Mucosa of stomach (tissue), 1 donor: ENCODE measurements at regions not wholly inside any gene's neighbourhood (a gene's known extent, or its start where the extent isn't known, plus 50 kb on each side); places are given as distances from the start of the nearest gene placed in this dataset.

Experiments
- H3K27me3 ChIP-seq: one replicate; pipeline ENCODE4 v1.7.0; 2013; ENCODE audit warnings: mild to moderate bottlenecking, low read length; ENCODE audit not compliant: control insufficient read depth, insufficient read depth
- H3K36me3 ChIP-seq: one replicate; pipeline ENCODE4 v1.7.0; 2013; ENCODE audit warnings: low read length; ENCODE audit not compliant: control insufficient read depth, insufficient read depth
- H3K4me1 ChIP-seq: one replicate; pipeline ENCODE4 v1.7.0; 2013; ENCODE audit warnings: mild to moderate bottlenecking, low read length; ENCODE audit not compliant: control insufficient read depth, insufficient read depth
- H3K4me3 ChIP-seq: one replicate; pipeline ENCODE4 v1.7.0; 2013; ENCODE audit warnings: low read length
- H3K9ac ChIP-seq: one replicate; pipeline ENCODE4 v1.7.0; 2013; ENCODE audit warnings: mild to moderate bottlenecking, low read length, moderate library complexity
- H3K9me3 ChIP-seq: one replicate; pipeline ENCODE4 v1.7.0; 2013; ENCODE audit warnings: mild to moderate bottlenecking, low read length, moderate library complexity; ENCODE audit not compliant: control insufficient read depth
- donor health status: Pancreatic carcinoma.

- Histone ChIP-seq H3K9me3 (no peaks in the 10 kb centered on the region), H3K27me3 (no peaks in the 10 kb centered on the region), H3K9ac (no peak overlapping the region), H3K4me1 (no peaks in the 10 kb centered on the region), H3K4me3 (no peak overlapping the region), H3K36me3 (no peaks in the 10 kb centered on the region)
Measured at GRCh38 chr9:31807574-31808256, 576.7 kb upstream of the ACO1 start.

GRCh38 chr9:31808766-31809165, 575.7 kb upstream of the ACO1 start:
- H3K4me3 ChIP-seq: no peak overlapping the region
- H3K27me3 ChIP-seq: no peaks in the 10 kb centered on the region
- H3K9me3 ChIP-seq: no peaks in the 10 kb centered on the region
- H3K36me3 ChIP-seq: no peaks in the 10 kb centered on the region
- H3K9ac ChIP-seq: no peak overlapping the region
- H3K4me1 ChIP-seq: no peaks in the 10 kb centered on the region

- no peaks in the 10 kb centered on the region for H3K36me3 ChIP-seq
Measured at GRCh38 chr9:31820426-31820825, 564.0 kb upstream of the ACO1 start.

GRCh38 chr9:31821583-31821982, 562.9 kb upstream of the ACO1 start:
- Histone ChIP-seq H3K4me3 (no peak overlapping the region), H3K9ac (no peak overlapping the region), H3K9me3 (no peaks in the 10 kb centered on the region), H3K4me1 (no peaks in the 10 kb centered on the region), H3K27me3 (no peaks in the 10 kb centered on the region), H3K36me3 (no peaks in the 10 kb centered on the region)

More at GRCh38 chr9:31820426-31820825, 564.0 kb upstream of the ACO1 start:
- Histone ChIP-seq H3K4me1 (no peaks in the 10 kb centered on the region), H3K27me3 (no peaks in the 10 kb centered on the region), H3K9ac (no peak overlapping the region), H3K9me3 (no peaks in the 10 kb centered on the region), H3K4me3 (no peak overlapping the region)

- Histone ChIP-seq H3K4me1 (no peaks in the 10 kb centered on the region), H3K27me3 (no peaks in the 10 kb centered on the region), H3K36me3 (no peaks in the 10 kb centered on the region)
Measured at GRCh38 chr9:31823365-31823764, 561.1 kb upstream of the ACO1 start.

GRCh38 chr9:31824860-31825259, 559.6 kb upstream of the ACO1 start:
- H3K4me3 ChIP-seq: no peak overlapping the region

More at GRCh38 chr9:31823365-31823764, 561.1 kb upstream of the ACO1 start:
- H3K9me3 ChIP-seq: no peaks in the 10 kb centered on the region
- no peak overlapping the region for H3K9ac ChIP-seq
- H3K4me3 ChIP-seq: no peak overlapping the region

GRCh38 chr9:31837211-31837610, 547.2 kb upstream of the ACO1 start:
- Histone ChIP-seq H3K27me3 (no peaks in the 10 kb centered on the region), H3K36me3 (no peaks in the 10 kb centered on the region), H3K9ac (no peak overlapping the region), H3K4me3 (no peak overlapping the region), H3K4me1 (no peaks in the 10 kb centered on the region), H3K9me3 (no peaks in the 10 kb centered on the region)

More at GRCh38 chr9:31824860-31825259, 559.6 kb upstream of the ACO1 start:
- Histone ChIP-seq H3K9me3 (no peaks in the 10 kb centered on the region), H3K36me3 (no peaks in the 10 kb centered on the region), H3K4me1 (no peaks in the 10 kb centered on the region), H3K27me3 (no peaks in the 10 kb centered on the region), H3K9ac (no peak overlapping the region)

GRCh38 chr9:31839273-31839672, 545.2 kb upstream of the ACO1 start:
- no peak overlapping the region for H3K4me3 ChIP-seq
- H3K4me1 ChIP-seq: no peaks in the 10 kb centered on the region
- no peaks in the 10 kb centered on the region for H3K9me3 ChIP-seq
- H3K27me3 ChIP-seq: no peaks in the 10 kb centered on the region
- H3K9ac ChIP-seq: no peak overlapping the region
- H3K36me3 ChIP-seq: no peaks in the 10 kb centered on the region

GRCh38 chr9:31840702-31841101, 543.7 kb upstream of the ACO1 start:
- no peaks in the 10 kb centered on the region for H3K36me3 ChIP-seq
- no peaks in the 10 kb centered on the region for H3K27me3 ChIP-seq
- no peaks in the 10 kb centered on the region for H3K9me3 ChIP-seq
- no peaks in the 10 kb centered on the region for H3K4me1 ChIP-seq
- no peak overlapping the region for H3K9ac ChIP-seq
- no peak overlapping the region for H3K4me3 ChIP-seq

- H3K9ac ChIP-seq: no peak overlapping the region
- H3K27me3 ChIP-seq: no peaks in the 10 kb centered on the region
- no peak overlapping the region for H3K4me3 ChIP-seq
- H3K9me3 ChIP-seq: no peaks in the 10 kb centered on the region
- no peaks in the 10 kb centered on the region for H3K36me3 ChIP-seq
- H3K4me1 ChIP-seq: no peaks in the 10 kb centered on the region
Measured at GRCh38 chr9:31847963-31848362, 536.5 kb upstream of the ACO1 start.

GRCh38 chr9:31848505-31849285, 535.7 kb upstream of the ACO1 start:
- Histone ChIP-seq H3K9ac (no peak overlapping the region), H3K27me3 (no peaks in the 10 kb centered on the region), H3K4me1 (no peaks in the 10 kb centered on the region)

GRCh38 chr9:31854187-31854586, 530.3 kb upstream of the ACO1 start:
- H3K4me1 ChIP-seq: no peaks in the 10 kb centered on the region
- H3K4me3 ChIP-seq: no peak overlapping the region
- no peak overlapping the region for H3K9ac ChIP-seq
- H3K36me3 ChIP-seq: no peaks in the 10 kb centered on the region
- H3K9me3 ChIP-seq: no peaks in the 10 kb centered on the region
- H3K27me3 ChIP-seq: no peaks in the 10 kb centered on the region

More at GRCh38 chr9:31848505-31849285, 535.7 kb upstream of the ACO1 start:
- H3K4me3 ChIP-seq: no peak overlapping the region
- H3K9me3 ChIP-seq: no peaks in the 10 kb centered on the region
- H3K36me3 ChIP-seq: no peaks in the 10 kb centered on the region
